Osteoblast (primary cell): ENCODE measurements at regions not wholly inside any gene's neighbourhood (a gene's known extent, or its start where the extent isn't known, plus 50 kb on each side); places are given as distances from the start of the nearest gene placed in this dataset.

Experiments used
- DNase-seq: peaks from one replicate; pipeline ENCODE4 v3.0.0; 2011; ENCODE audit warnings: low spot score, mixed read lengths; ENCODE audit not compliant: insufficient read length; ENCODE audit errors: missing footprints
- H2AFZ ChIP-seq: 2 replicates; pipeline ENCODE4 v1.6.0; 2011; ENCODE audit warnings: mild to moderate bottlenecking, low read length
- H3K27ac ChIP-seq: 2 replicates; pipeline ENCODE4 v1.5.1; 2011; ENCODE audit warnings: mild to moderate bottlenecking, low read depth, low read length, moderate library complexity
- H3K27me3 ChIP-seq: 2 replicates; pipeline ENCODE4 v1.6.0; 2012; ENCODE audit warnings: mild to moderate bottlenecking, control low read depth, inconsistent platforms, low read length, moderate library complexity; ENCODE audit not compliant: insufficient read depth
- H3K36me3 ChIP-seq: 2 replicates; pipeline ENCODE4 v1.5.1; 2011; ENCODE audit warnings: mild to moderate bottlenecking, low read length, control low read depth, moderate library complexity; ENCODE audit not compliant: insufficient read depth
- H3K4me1 ChIP-seq: 2 replicates; pipeline ENCODE4 v1.5.1; 2011; ENCODE audit warnings: mild to moderate bottlenecking, low read length, control low read depth, moderate library complexity; ENCODE audit not compliant: insufficient read depth
- H3K4me2 ChIP-seq: 2 replicates; pipeline ENCODE4 v1.6.0; 2011; ENCODE audit warnings: mild to moderate bottlenecking, low read length; ENCODE audit not compliant: insufficient read depth
- H3K4me3 ChIP-seq: fragments of 200-600 bp; sonication (generic); 3 replicates; pipeline ENCODE4 v1.5.1; 2012; ENCODE audit warnings: mild to moderate bottlenecking, low read length, inconsistent platforms; ENCODE audit not compliant: insufficient read depth
- H3K79me2 ChIP-seq: 2 replicates; pipeline ENCODE4 v1.6.0; 2012; ENCODE audit warnings: mild to moderate bottlenecking, low read length, control low read depth, inconsistent platforms; ENCODE audit not compliant: insufficient read depth
- H3K9me3 ChIP-seq: 2 replicates; pipeline ENCODE4 v1.5.1; 2011; ENCODE audit warnings: low read depth, low read length, control low read depth
- H4K20me1 ChIP-seq: 2 replicates; pipeline ENCODE4 v1.6.0; 2012; ENCODE audit warnings: mild to moderate bottlenecking, low read length, control low read depth; ENCODE audit not compliant: insufficient read depth
- TF ChIP-seq, protein P1 (sequence below): IDR thresholded peaks from 2 replicates; pipeline ENCODE4 v1.5.1; 2011; ENCODE audit warnings: mild to moderate bottlenecking, low read depth, low read length, moderate library complexity; ENCODE audit errors: extremely low read depth

DNA sequence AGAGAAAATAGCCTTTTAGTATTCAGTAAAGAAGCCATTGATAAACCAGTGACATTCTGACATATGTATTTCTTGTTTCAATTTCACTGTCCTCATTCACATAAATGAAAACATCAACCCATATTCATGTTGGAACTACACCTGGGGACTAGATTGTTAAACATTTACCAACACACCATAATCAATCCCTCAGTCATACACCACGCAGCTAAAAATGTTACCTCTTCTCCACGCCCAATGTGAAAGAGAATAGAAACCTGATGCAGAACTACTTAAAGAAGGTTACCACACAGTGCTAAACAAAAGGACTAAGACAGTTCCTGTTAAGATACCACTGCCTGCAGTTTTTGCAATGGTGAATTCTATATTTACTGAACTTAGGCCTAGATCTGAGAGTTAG is 518.9 kb downstream of the PRELID2 start:
- no peaks in the 10 kb centered on the region for H4K20me1 ChIP-seq
- no peaks in the 10 kb centered on the region for H3K9me3 ChIP-seq
- no peak overlapping the region for H3K4me2 ChIP-seq
- no peak overlapping the region for H2AFZ ChIP-seq
- H3K4me3 ChIP-seq, result no peak overlapping the region
- TF ChIP-seq, protein P1, sequence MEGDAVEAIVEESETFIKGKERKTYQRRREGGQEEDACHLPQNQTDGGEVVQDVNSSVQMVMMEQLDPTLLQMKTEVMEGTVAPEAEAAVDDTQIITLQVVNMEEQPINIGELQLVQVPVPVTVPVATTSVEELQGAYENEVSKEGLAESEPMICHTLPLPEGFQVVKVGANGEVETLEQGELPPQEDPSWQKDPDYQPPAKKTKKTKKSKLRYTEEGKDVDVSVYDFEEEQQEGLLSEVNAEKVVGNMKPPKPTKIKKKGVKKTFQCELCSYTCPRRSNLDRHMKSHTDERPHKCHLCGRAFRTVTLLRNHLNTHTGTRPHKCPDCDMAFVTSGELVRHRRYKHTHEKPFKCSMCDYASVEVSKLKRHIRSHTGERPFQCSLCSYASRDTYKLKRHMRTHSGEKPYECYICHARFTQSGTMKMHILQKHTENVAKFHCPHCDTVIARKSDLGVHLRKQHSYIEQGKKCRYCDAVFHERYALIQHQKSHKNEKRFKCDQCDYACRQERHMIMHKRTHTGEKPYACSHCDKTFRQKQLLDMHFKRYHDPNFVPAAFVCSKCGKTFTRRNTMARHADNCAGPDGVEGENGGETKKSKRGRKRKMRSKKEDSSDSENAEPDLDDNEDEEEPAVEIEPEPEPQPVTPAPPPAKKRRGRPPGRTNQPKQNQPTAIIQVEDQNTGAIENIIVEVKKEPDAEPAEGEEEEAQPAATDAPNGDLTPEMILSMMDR, result no peak
- H3K27me3 ChIP-seq, result no peaks in the 10 kb centered on the region
- no peak overlapping the region for H3K27ac ChIP-seq
- H3K79me2 ChIP-seq, result no peaks in the 10 kb centered on the region
- H3K36me3 ChIP-seq, result no peaks in the 10 kb centered on the region
- no peak for DNase-seq
- no peaks in the 10 kb centered on the region for H3K4me1 ChIP-seq

DNA sequence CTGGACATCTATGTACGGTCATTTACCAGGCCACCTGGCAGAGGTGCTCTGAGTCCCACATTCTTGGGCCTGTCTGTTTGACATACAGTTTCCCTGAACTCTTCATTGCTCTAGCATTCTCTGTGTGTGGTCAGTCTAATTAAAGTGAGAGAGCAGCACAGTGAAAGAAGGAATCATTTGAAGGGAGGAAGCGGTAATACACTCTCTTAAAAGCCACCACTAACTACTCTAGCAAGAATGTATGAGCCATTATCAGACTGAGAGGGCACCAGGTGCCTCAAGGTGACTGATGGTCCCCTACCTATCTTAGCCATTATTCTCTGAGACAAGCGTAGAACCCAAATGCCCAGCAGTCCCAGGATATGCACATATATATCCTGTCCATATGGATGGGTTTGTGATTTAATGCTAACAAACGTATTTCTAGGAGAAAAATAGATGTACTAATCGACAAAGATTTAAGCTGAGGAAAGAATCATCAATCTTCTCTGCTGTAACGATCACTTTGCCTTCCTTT is 527.2 kb downstream of the PRELID2 start:
- H3K9me3 ChIP-seq, result no peaks in the 10 kb centered on the region
- H3K79me2 ChIP-seq, result no peaks in the 10 kb centered on the region
- H3K27ac ChIP-seq, result no peak overlapping the region
- H3K4me2 ChIP-seq, result no peak overlapping the region
- no peaks in the 10 kb centered on the region for H4K20me1 ChIP-seq
- no peak overlapping the region for H3K4me3 ChIP-seq
- TF ChIP-seq, protein P1, result no peak
- H2AFZ ChIP-seq, result no peak overlapping the region
- DNase-seq, result no peak
- H3K4me1 ChIP-seq, result no peaks in the 10 kb centered on the region
- H3K27me3 ChIP-seq, result no peaks in the 10 kb centered on the region
- H3K36me3 ChIP-seq, result no peaks in the 10 kb centered on the region

DNA sequence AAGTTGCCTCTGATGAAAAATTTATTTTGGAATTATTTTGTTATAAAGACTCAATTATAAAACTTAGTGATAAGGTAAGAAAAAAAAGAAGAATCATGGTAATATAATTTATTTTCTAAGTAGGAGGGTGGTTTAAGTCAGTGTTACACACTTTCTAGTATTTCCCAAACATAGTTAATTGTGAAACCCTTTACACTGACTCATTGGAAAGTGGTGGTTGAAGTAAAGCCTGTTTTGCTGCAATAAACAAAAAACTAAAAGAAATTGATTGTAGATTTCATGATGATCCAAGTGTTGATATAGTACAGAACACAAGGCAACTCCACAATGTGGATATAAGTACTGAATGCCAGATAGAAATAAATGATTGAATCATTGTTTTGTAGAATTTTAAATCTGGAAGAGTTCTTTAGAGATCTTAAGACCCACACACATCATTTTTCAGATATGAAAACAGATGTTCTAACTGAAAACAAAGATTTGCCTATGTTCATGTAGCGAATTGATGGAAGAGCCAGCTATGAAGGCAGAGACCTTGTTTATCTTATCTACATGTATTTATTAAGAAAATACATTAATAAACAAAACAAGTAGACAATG is 539.8 kb downstream of the PRELID2 start:
- no peaks in the 10 kb centered on the region for H4K20me1 ChIP-seq
- no peaks in the 10 kb centered on the region for H3K27me3 ChIP-seq
- no peaks in the 10 kb centered on the region for H3K9me3 ChIP-seq
- no peak overlapping the region for H3K27ac ChIP-seq
- no peak overlapping the region for H2AFZ ChIP-seq
- H3K36me3 ChIP-seq, result no peaks in the 10 kb centered on the region
- no peak overlapping the region for H3K4me2 ChIP-seq
- H3K79me2 ChIP-seq, result no peaks in the 10 kb centered on the region
- no peak for DNase-seq
- no peaks in the 10 kb centered on the region for H3K4me1 ChIP-seq
- no peak overlapping the region for H3K4me3 ChIP-seq
- TF ChIP-seq, protein P1, result no peak

DNA sequence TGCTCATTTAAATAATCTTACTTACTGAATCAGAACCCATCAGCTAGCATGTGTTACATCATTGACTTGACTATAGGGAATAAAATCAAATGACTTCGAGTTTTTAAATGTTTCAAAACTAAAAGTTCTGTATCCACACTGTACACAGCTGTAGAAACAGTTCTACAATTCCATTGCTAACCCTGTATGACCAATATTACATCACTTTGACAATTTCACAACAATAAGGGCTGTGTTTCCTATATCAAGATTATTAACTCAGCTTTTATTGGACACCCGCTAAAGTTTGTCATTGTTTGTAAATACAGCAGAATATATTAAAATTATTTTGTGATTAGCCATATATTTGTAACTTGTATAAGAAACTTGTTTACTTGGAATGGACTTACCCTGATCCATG is 540.8 kb downstream of the PRELID2 start:
- DNase-seq, result no peak
- Histone ChIP-seq H4K20me1 (no peaks in the 10 kb centered on the region), H3K9me3 (no peaks in the 10 kb centered on the region), H3K79me2 (no peaks in the 10 kb centered on the region), H3K4me1 (no peaks in the 10 kb centered on the region), H3K4me3 (no peak overlapping the region), H3K27me3 (no peaks in the 10 kb centered on the region), H3K36me3 (no peaks in the 10 kb centered on the region), H3K4me2 (no peak overlapping the region), H2AFZ (no peak overlapping the region), H3K27ac (no peak overlapping the region)
- TF ChIP-seq, protein P1, result no peak
